ENCODE measurements at regions not wholly inside any gene's neighbourhood (a gene's known extent, or its start where the extent isn't known, plus 50 kb on each side); places are given as distances from the start of the nearest gene placed in this dataset.

- Histone ChIP-seq H3K4me2 (ENCODE audit: low read length) (no peak overlapping the region), H3K4me3 (ENCODE audit: low read length) (no peak overlapping the region), H3K4me1 (ENCODE audit: control insufficient read depth, insufficient read depth, low read length) (no peaks in the 10 kb centered on the region)
These were observed 680.8 kb downstream of the BCL11B start for GRCh38 chr14:98591161-98591560.

GRCh38 chr14:98592611-98593170 is 679.3 kb downstream of the BCL11B start:
- Histone ChIP-seq H3K9me3 (replicated peaks; ENCODE audit: low read length) (no peaks in the 10 kb centered on the region), H3K4me1 (ENCODE audit: control insufficient read depth, insufficient read depth, low read length) (no peaks in the 10 kb centered on the region), H3K9ac (ENCODE audit: low read depth, low read length) (no peak overlapping the region), H3K4me2 (ENCODE audit: low read length) (no peak overlapping the region), H3K27me3 (ENCODE audit: control insufficient read depth, insufficient read depth, low read length) (no peaks in the 10 kb centered on the region), H3K4me3 (ENCODE audit: low read length) (no peak overlapping the region), H3K36me3 (ENCODE audit: insufficient read depth, low read length) (no peaks in the 10 kb centered on the region)

More at GRCh38 chr14:98591161-98591560, 680.8 kb downstream of the BCL11B start:
- no peaks in the 10 kb centered on the region for H3K36me3 ChIP-seq (ENCODE audit: insufficient read depth, low read length)
- peaks cover 5% of the 10 kb centered on the region for H3K9me3 ChIP-seq (replicated peaks; ENCODE audit: low read length)
- H3K9ac ChIP-seq (ENCODE audit: low read depth, low read length), result no peak overlapping the region
- no peaks in the 10 kb centered on the region for H3K27me3 ChIP-seq (ENCODE audit: control insufficient read depth, insufficient read depth, low read length)

DNA sequence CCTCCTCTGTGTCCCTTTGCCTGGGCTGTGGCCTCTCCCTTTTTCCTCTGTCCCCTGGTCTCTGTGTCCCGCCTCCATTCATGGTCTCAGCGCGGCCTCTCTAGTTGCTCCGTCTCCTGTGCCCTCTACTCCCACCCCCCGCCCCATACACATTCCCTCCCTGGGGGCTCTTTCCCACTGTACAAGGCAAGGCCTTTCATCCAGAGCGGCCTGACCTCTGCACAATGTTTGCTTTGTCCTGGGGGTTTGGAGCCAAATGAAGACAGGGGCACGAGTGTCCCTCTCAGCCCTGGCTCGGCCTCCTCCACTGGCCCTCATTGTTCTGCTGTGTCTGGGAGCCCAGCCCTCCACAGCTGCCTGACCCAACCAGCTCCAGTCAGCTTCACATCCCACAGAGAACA is 678.6 kb downstream of the BCL11B start:
- Histone ChIP-seq H3K9ac (ENCODE audit: low read depth, low read length) (no peak overlapping the region), H3K4me3 (ENCODE audit: low read length) (no peak overlapping the region), H3K4me1 (ENCODE audit: control insufficient read depth, insufficient read depth, low read length) (no peaks in the 10 kb centered on the region), H3K4me2 (ENCODE audit: low read length) (no peak overlapping the region), H3K27me3 (ENCODE audit: control insufficient read depth, insufficient read depth, low read length) (no peaks in the 10 kb centered on the region), H3K36me3 (ENCODE audit: insufficient read depth, low read length) (no peaks in the 10 kb centered on the region), H3K9me3 (replicated peaks; ENCODE audit: low read length) (no peaks in the 10 kb centered on the region)

- no peaks in the 10 kb centered on the region for H3K4me1 ChIP-seq (ENCODE audit: control insufficient read depth, insufficient read depth, low read length)
- no peaks in the 10 kb centered on the region for H3K27me3 ChIP-seq (ENCODE audit: control insufficient read depth, insufficient read depth, low read length)
- H3K36me3 ChIP-seq (ENCODE audit: insufficient read depth, low read length), result no peaks in the 10 kb centered on the region
- no peak overlapping the region for H3K9ac ChIP-seq (ENCODE audit: low read depth, low read length)
- no peak overlapping the region for H3K4me2 ChIP-seq (ENCODE audit: low read length)
- H3K4me3 ChIP-seq (ENCODE audit: low read length), result no peak overlapping the region
- H3K9me3 ChIP-seq (replicated peaks; ENCODE audit: low read length), result no peaks in the 10 kb centered on the region
These were observed 677.8 kb downstream of the BCL11B start for GRCh38 chr14:98594156-98594555.

GRCh38 chr14:98598576-98598975 is 673.4 kb downstream of the BCL11B start:
- H3K4me2 ChIP-seq (ENCODE audit: low read length), result no peak overlapping the region
- no peak overlapping the region for H3K9ac ChIP-seq (ENCODE audit: low read depth, low read length)
- H3K9me3 ChIP-seq (replicated peaks; ENCODE audit: low read length), result no peaks in the 10 kb centered on the region
- H3K4me3 ChIP-seq (ENCODE audit: low read length), result no peak overlapping the region
- no peaks in the 10 kb centered on the region for H3K27me3 ChIP-seq (ENCODE audit: control insufficient read depth, insufficient read depth, low read length)
- no peaks in the 10 kb centered on the region for H3K4me1 ChIP-seq (ENCODE audit: control insufficient read depth, insufficient read depth, low read length)
- no peaks in the 10 kb centered on the region for H3K36me3 ChIP-seq (ENCODE audit: insufficient read depth, low read length)

DNA sequence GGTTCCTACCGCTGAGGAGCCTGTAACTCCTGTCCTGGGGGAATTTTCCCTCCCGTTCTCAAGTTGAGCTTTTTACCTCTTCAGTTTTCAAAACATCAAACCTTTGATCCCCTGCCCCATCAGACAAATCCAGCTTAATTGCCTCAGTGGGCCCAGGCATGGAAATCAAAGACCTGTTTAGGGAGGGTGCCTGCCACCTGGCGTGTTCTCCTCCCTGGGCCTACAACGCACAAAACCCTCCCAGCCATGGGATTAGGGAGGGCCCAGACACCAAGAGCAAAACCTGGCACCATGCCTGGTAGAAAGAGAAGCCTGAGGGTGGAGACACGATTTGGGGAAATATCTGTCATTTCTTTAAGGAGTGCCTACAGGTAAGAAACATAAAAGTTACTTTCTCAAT is 672.9 kb downstream of the BCL11B start:
- Histone ChIP-seq H3K36me3 (ENCODE audit: insufficient read depth, low read length) (no peaks in the 10 kb centered on the region), H3K4me2 (ENCODE audit: low read length) (no peak overlapping the region), H3K27me3 (ENCODE audit: control insufficient read depth, insufficient read depth, low read length) (no peaks in the 10 kb centered on the region), H3K9me3 (replicated peaks; ENCODE audit: low read length) (no peaks in the 10 kb centered on the region), H3K9ac (ENCODE audit: low read depth, low read length) (no peak overlapping the region), H3K4me1 (ENCODE audit: control insufficient read depth, insufficient read depth, low read length) (no peaks in the 10 kb centered on the region), H3K4me3 (ENCODE audit: low read length) (no peak overlapping the region)

GRCh38 chr14:98602983-98603382 is 669.0 kb downstream of the BCL11B start:
- Histone ChIP-seq H3K4me2 (ENCODE audit: low read length) (no peak overlapping the region), H3K9me3 (replicated peaks; ENCODE audit: low read length) (peaks cover 3% of the 10 kb centered on the region)

GRCh38 chr14:98605043-98605442 is 667.0 kb downstream of the BCL11B start:
- no peaks in the 10 kb centered on the region for H3K4me1 ChIP-seq (ENCODE audit: control insufficient read depth, insufficient read depth, low read length)
- peaks cover 7% of the 10 kb centered on the region for H3K9me3 ChIP-seq (replicated peaks; ENCODE audit: low read length)
- no peaks in the 10 kb centered on the region for H3K27me3 ChIP-seq (ENCODE audit: control insufficient read depth, insufficient read depth, low read length)
- H3K4me3 ChIP-seq (ENCODE audit: low read length), result no peak overlapping the region
- H3K4me2 ChIP-seq (ENCODE audit: low read length), result no peak overlapping the region
- H3K36me3 ChIP-seq (ENCODE audit: insufficient read depth, low read length), result no peaks in the 10 kb centered on the region
- no peak overlapping the region for H3K9ac ChIP-seq (ENCODE audit: low read depth, low read length)

More at GRCh38 chr14:98602983-98603382, 669.0 kb downstream of the BCL11B start:
- H3K4me1 ChIP-seq (ENCODE audit: control insufficient read depth, insufficient read depth, low read length), result no peaks in the 10 kb centered on the region
- no peaks in the 10 kb centered on the region for H3K36me3 ChIP-seq (ENCODE audit: insufficient read depth, low read length)
- no peaks in the 10 kb centered on the region for H3K27me3 ChIP-seq (ENCODE audit: control insufficient read depth, insufficient read depth, low read length)
- no peak overlapping the region for H3K9ac ChIP-seq (ENCODE audit: low read depth, low read length)
- no peak overlapping the region for H3K4me3 ChIP-seq (ENCODE audit: low read length)

GRCh38 chr14:98606041-98606640 is 665.9 kb downstream of the BCL11B start:
- H3K4me3 ChIP-seq (ENCODE audit: low read length), result no peak overlapping the region
- H3K9ac ChIP-seq (ENCODE audit: low read depth, low read length), result no peak overlapping the region
- H3K4me2 ChIP-seq (ENCODE audit: low read length), result no peak overlapping the region
- H3K4me1 ChIP-seq (ENCODE audit: control insufficient read depth, insufficient read depth, low read length), result no peaks in the 10 kb centered on the region
- no peaks in the 10 kb centered on the region for H3K36me3 ChIP-seq (ENCODE audit: insufficient read depth, low read length)
- H3K27me3 ChIP-seq (ENCODE audit: control insufficient read depth, insufficient read depth, low read length), result no peaks in the 10 kb centered on the region
- H3K9me3 ChIP-seq (replicated peaks; ENCODE audit: low read length), result peaks cover 7% of the 10 kb centered on the region

DNA sequence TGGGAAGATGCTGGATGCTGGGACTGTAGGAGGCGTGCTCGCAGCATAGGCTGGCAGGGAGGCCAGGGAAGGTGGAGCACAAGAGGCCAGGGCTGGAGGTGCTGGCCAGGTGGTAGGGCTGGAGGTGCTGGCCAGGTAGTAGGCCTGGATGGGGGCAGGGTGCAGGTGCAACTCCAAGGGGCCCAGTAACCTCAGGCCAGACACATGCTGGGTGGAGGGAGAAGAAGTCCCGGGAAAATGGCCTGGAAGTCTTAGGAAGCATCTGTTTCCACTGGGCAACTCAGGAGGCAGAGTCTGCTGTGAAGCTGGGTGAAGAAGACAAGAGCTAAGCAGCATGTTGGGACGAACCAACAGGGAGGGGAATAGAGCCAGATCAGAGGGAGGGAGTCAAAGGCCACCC is 665.2 kb downstream of the BCL11B start:
- Histone ChIP-seq H3K4me3 (ENCODE audit: low read length) (no peak overlapping the region), H3K36me3 (ENCODE audit: insufficient read depth, low read length) (no peaks in the 10 kb centered on the region), H3K4me1 (ENCODE audit: control insufficient read depth, insufficient read depth, low read length) (no peaks in the 10 kb centered on the region), H3K9me3 (replicated peaks; ENCODE audit: low read length) (peaks cover 7% of the 10 kb centered on the region), H3K9ac (ENCODE audit: low read depth, low read length) (no peak overlapping the region), H3K27me3 (ENCODE audit: control insufficient read depth, insufficient read depth, low read length) (no peaks in the 10 kb centered on the region), H3K4me2 (ENCODE audit: low read length) (no peak overlapping the region)

DNA sequence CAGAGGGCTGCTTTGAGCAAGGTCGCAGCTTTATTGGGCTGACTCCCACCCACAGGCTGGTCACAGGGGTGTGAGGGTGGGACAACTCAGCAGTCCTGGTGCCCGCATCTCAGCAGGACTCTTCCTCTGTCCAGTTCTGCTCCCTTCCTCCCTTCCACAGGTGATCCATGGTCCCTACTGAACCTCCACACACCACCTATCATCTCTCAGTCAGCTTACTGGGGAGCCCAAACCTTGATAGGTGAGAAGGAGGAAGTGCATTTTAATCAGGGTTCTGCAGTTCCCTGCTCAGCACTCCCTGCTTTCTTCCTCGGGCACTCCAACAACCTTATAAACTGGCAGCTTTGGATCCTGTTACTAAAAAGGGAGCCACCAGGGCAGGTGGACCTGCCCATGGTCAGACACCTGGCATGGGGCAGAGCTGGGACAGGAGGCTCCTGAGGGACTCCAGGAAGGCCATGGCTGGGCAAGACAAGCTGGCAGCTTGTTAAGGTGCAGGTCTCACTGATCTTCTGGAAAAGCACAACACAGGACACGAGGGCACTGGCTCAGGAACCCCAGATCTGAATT is 664.6 kb downstream of the BCL11B start:
- H3K9me3 ChIP-seq (replicated peaks; ENCODE audit: low read length), result peaks cover 7% of the 10 kb centered on the region
- H3K4me3 ChIP-seq (ENCODE audit: low read length), result no peak overlapping the region
- no peaks in the 10 kb centered on the region for H3K36me3 ChIP-seq (ENCODE audit: insufficient read depth, low read length)
- no peak overlapping the region for H3K4me2 ChIP-seq (ENCODE audit: low read length)
- no peaks in the 10 kb centered on the region for H3K27me3 ChIP-seq (ENCODE audit: control insufficient read depth, insufficient read depth, low read length)
- H3K9ac ChIP-seq (ENCODE audit: low read depth, low read length), result no peak overlapping the region
- no peaks in the 10 kb centered on the region for H3K4me1 ChIP-seq (ENCODE audit: control insufficient read depth, insufficient read depth, low read length)

Data from skeletal muscle satellite cell (primary cell).